PFSK-1 (cell line): ENCODE measurements at regions not wholly inside any gene's neighbourhood (a gene's known extent, or its start where the extent isn't known, plus 50 kb on each side); places are given as distances from the start of the nearest gene placed in this dataset.

ENCODE experiments used
- FOXP2 ChIP-seq: optimal IDR thresholded peaks from 2 replicates; pipeline ENCODE3; 2011; ENCODE audit warnings: borderline replicate concordance, control low read depth, inconsistent platforms; ENCODE audit not compliant: insufficient read depth; ENCODE audit errors: extremely low read length, extremely low read depth
- POLR2AphosphoS5 ChIP-seq: IDR thresholded peaks from 2 replicates; pipeline ENCODE4 v1.6.1; 2012; ENCODE audit warnings: low read depth, mild to moderate bottlenecking, control low read depth, low read length, moderate library complexity
- REST ChIP-seq, 2 experiments: IDR thresholded peaks; 2 replicates each; pipeline versions ENCODE4 v1.6.1 to v1.8.0; 2011 to 2012; ENCODE audit warnings: low read depth in 2 of 2, low read length in 2 of 2, control low read depth in 1 of 2, inconsistent platforms in 1 of 2, mild to moderate bottlenecking in 1 of 2, moderate library complexity in 1 of 2; ENCODE audit not compliant: insufficient read depth in 1 of 2
- SIN3A ChIP-seq: IDR thresholded peaks from 2 replicates; pipeline ENCODE4 v1.6.1; 2012; ENCODE audit warnings: mild to moderate bottlenecking, low read length, moderate library complexity, borderline replicate concordance; ENCODE audit not compliant: insufficient read depth
- TAF1 ChIP-seq: IDR thresholded peaks from 2 replicates; pipeline ENCODE4 v1.6.1; 2012; ENCODE audit warnings: low read length, control low read depth, borderline replicate concordance; ENCODE audit not compliant: insufficient read depth

- TF ChIP-seq SIN3A (no peak), FOXP2 (no peak), TAF1 (no peak), POLR2AphosphoS5 (no peak), REST (IDR thresholded peaks at IDR 0.05; ENCODE audit: insufficient read depth in 1 of 2, low read depth in 2 of 2, low read length in 2 of 2) (no peak)
Observed at GRCh38 chr4:26071688-26072087, 157.7 kb downstream of the SMIM20 start.

GRCh38 chr4:26073886-26074560, 160.0 kb downstream of the SMIM20 start:
- no peak for TF ChIP-seq POLR2AphosphoS5
- TF ChIP-seq TAF1, result no peak
- TF ChIP-seq FOXP2, result no peak
- TF ChIP-seq REST (IDR thresholded peaks at IDR 0.05; ENCODE audit: insufficient read depth in 1 of 2, low read depth in 2 of 2, low read length in 2 of 2), result no peak
- no peak for TF ChIP-seq SIN3A

- TF ChIP-seq REST (IDR thresholded peaks at IDR 0.05; ENCODE audit: insufficient read depth in 1 of 2, low read depth in 2 of 2, low read length in 2 of 2), result no peak
- TF ChIP-seq POLR2AphosphoS5, result no peak
- TF ChIP-seq TAF1, result no peak
- no peak for TF ChIP-seq SIN3A
- TF ChIP-seq FOXP2, result no peak
Observed at GRCh38 chr4:26074712-26075430, 160.9 kb downstream of the SMIM20 start.

GRCh38 chr4:26075583-26075982, 161.6 kb downstream of the SMIM20 start:
- TF ChIP-seq REST (IDR thresholded peaks at IDR 0.05; ENCODE audit: insufficient read depth in 1 of 2, low read depth in 2 of 2, low read length in 2 of 2) (no peak), POLR2AphosphoS5 (no peak), SIN3A (no peak), TAF1 (no peak), FOXP2 (no peak)
